Panc1 (cell line): ENCODE measurements at regions not wholly inside any gene's neighbourhood (a gene's known extent, or its start where the extent isn't known, plus 50 kb on each side); places are given as distances from the start of the nearest gene placed in this dataset.

Experiments used
- ATAC-seq: fragments of 200-7000 bp; cut with Tn5 transposase; 2 replicates; pipeline ENCODE4 v1.9.1; 2020; ENCODE audit warnings: mild to moderate bottlenecking, moderate library complexity
- BruUV-seq: library from RNA; stranded (reverse); fragments of 400-500 nt; replicated peaks from 2 replicates; lab custom pipeline; 2021; lab: Mats Ljungman, UMichigan
- CTCF ChIA-PET: fragments of 300-600 bp; sonication (Branson Sonifier 250); formaldehyde crosslinking; loops from one replicate; lab custom pipeline; 2022; ENCODE audit warnings: antibody characterized with exemption; lab: Charles Lee
- POLR2A ChIA-PET: fragments of 300-600 bp; sonication (Branson Sonifier 250); formaldehyde crosslinking; loops from one replicate; lab custom pipeline; 2022; ENCODE audit warnings: antibody characterized with exemption; lab: Charles Lee
- DNase-seq: peaks from one replicate; pipeline ENCODE4 v3.0.0-alpha.2; 2010; ENCODE audit warnings: low read depth, low spot score
- H3K27ac ChIP-seq: 2 replicates; pipeline ENCODE4 v1.5.1; 2011; ENCODE audit warnings: mild to moderate bottlenecking, low read length, inconsistent platforms
- H3K27me3 ChIP-seq: fragments of 200-500 bp; sonication (Bioruptor generic); 2 replicates; pipeline ENCODE4 v1.6.0; 2014; ENCODE audit warnings: low read length, inconsistent platforms; ENCODE audit not compliant: control insufficient read depth, insufficient read depth
- H3K36me3 ChIP-seq: fragments of 200-500 bp; sonication (Bioruptor generic); 2 replicates; pipeline ENCODE4 v1.5.1; 2014; ENCODE audit warnings: inconsistent platforms, mild to moderate bottlenecking, low read length, moderate library complexity; ENCODE audit not compliant: control insufficient read depth, insufficient read depth
- H3K4me1 ChIP-seq: 2 replicates; pipeline ENCODE4 v1.5.1; 2011; ENCODE audit warnings: inconsistent platforms, mild to moderate bottlenecking, low read length, moderate library complexity; ENCODE audit not compliant: control insufficient read depth, insufficient read depth
- H3K4me3 ChIP-seq, 2 experiments: 2 replicates each; pipeline ENCODE4 v1.5.1; 2011 to 2012; ENCODE audit warnings: low read depth in 2 of 2, low read length in 2 of 2, mild to moderate bottlenecking in 2 of 2, inconsistent platforms in 1 of 2, moderate library complexity in 1 of 2
- H3K9me3 ChIP-seq: fragments of 200-500 bp; sonication (Bioruptor generic); 2 replicates; pipeline ENCODE4 v1.5.1; 2014; ENCODE audit warnings: low read depth, mild to moderate bottlenecking, inconsistent platforms, low read length, moderate library complexity; ENCODE audit not compliant: control insufficient read depth, insufficient read depth
- CTCF ChIP-seq: fragments of 450-650 bp; IDR thresholded peaks from 2 replicates; pipeline ENCODE4 v1.5.1; 2017; ENCODE audit warnings: mild to moderate bottlenecking
- POLR2AphosphoS5 ChIP-seq: IDR thresholded peaks from 2 replicates; pipeline ENCODE4 v1.6.1; 2012; ENCODE audit warnings: mild to moderate bottlenecking, low read depth, low read length, moderate library complexity
- REST ChIP-seq, 2 experiments: IDR thresholded peaks; 2 replicates each; pipeline ENCODE4 v1.6.1; 2011 to 2012; ENCODE audit warnings: low read depth in 2 of 2, control low read depth in 1 of 2, low read length in 1 of 2, mild to moderate bottlenecking in 1 of 2, moderate library complexity in 1 of 2; ENCODE audit not compliant: insufficient read depth in 1 of 2
- SIN3A ChIP-seq: IDR thresholded peaks from 2 replicates; pipeline ENCODE4 v1.6.1; 2012; ENCODE audit warnings: low read depth, mild to moderate bottlenecking, low read length, moderate library complexity, borderline replicate concordance; ENCODE audit not compliant: insufficient read depth
- TCF7L2 ChIP-seq: IDR thresholded peaks from 2 replicates; pipeline ENCODE4 v1.6.1; 2011; ENCODE audit warnings: mild to moderate bottlenecking, low read depth, low read length, inconsistent platforms
- in situ Hi-C: cut with HindIII; loops from 2 replicates; pipeline ENCODE4 v1.10.0; 2016; ENCODE audit warnings: low sequenced_read_pairs, low pct_unique_long_range_greater_than_20kb
- intact Hi-C: fragments of 100-400 bp; cut with micrococcal nuclease; formaldehyde crosslinking; loops from one replicate; pipeline ENCODE4 v1.10.0; 2022; ENCODE audit not compliant: unreplicated experiment

- ChIA-PET POLR2A (no interaction called here), CTCF (no interaction called here)
- Histone ChIP-seq H3K4me3 (no peak overlapping the region), H3K27me3 (no peaks in the 10 kb centered on the region), H3K9me3 (no peaks in the 10 kb centered on the region), H3K4me1 (no peaks in the 10 kb centered on the region), H3K36me3 (no peaks in the 10 kb centered on the region), H3K27ac (no peak overlapping the region)
- DNase-seq = no peak
- BruUV-seq = no TSS peak
- no peak for TF ChIP-seq POLR2AphosphoS5
- TF ChIP-seq REST (IDR thresholded peaks at IDR 0.05; ENCODE audit: insufficient read depth in 1 of 2, low read depth in 2 of 2, low read length in 1 of 2) = no peak
- no peak for TF ChIP-seq SIN3A
- TF ChIP-seq CTCF = no peak
- TF ChIP-seq TCF7L2 = no peak
- intact Hi-C loops = no loop called here
- in situ Hi-C loops = no loop called here
- ATAC-seq = no peak
These were observed 184.8 kb downstream of the NR4A2 start for GRCh38 chr2:156147594-156148330.

GRCh38 chr2:156145976-156146375, 186.5 kb downstream of the NR4A2 start:
- H3K27me3 ChIP-seq = no peaks in the 10 kb centered on the region
- no peak for DNase-seq
- BruUV-seq = no TSS peak
- no peaks in the 10 kb centered on the region for H3K36me3 ChIP-seq
- CTCF ChIA-PET = no interaction called here
- no peaks in the 10 kb centered on the region for H3K4me1 ChIP-seq
- intact Hi-C loops = no loop called here
- H3K4me3 ChIP-seq = no peak overlapping the region
- no peak overlapping the region for H3K27ac ChIP-seq
- in situ Hi-C loops = no loop called here
- TF ChIP-seq CTCF (no peak), REST (IDR thresholded peaks at IDR 0.05; ENCODE audit: insufficient read depth in 1 of 2, low read depth in 2 of 2, low read length in 1 of 2) (no peak), TCF7L2 (no peak), SIN3A (no peak), POLR2AphosphoS5 (no peak)
- POLR2A ChIA-PET = no interaction called here
- no peak for ATAC-seq
- H3K9me3 ChIP-seq = no peaks in the 10 kb centered on the region
